Endometrium (tissue), 2 donors: ENCODE measurements at regions not wholly inside any gene's neighbourhood (a gene's known extent, or its start where the extent isn't known, plus 50 kb on each side); places are given as distances from the start of the nearest gene placed in this dataset.
"Not testable (repeated sequence)": the region's sequence is repeated elsewhere in the genome, so short reads cannot be mapped to it uniquely, and the experiment has no call there.

ENCODE experiments used
- FAIRE-seq: peaks from 2 replicates; lab custom pipeline; 2012; peaks lifted over from hg19 to GRCh38; lab: Jason Lieb, UNC
- donor health status: control.
- donor health status: control.

DNA sequence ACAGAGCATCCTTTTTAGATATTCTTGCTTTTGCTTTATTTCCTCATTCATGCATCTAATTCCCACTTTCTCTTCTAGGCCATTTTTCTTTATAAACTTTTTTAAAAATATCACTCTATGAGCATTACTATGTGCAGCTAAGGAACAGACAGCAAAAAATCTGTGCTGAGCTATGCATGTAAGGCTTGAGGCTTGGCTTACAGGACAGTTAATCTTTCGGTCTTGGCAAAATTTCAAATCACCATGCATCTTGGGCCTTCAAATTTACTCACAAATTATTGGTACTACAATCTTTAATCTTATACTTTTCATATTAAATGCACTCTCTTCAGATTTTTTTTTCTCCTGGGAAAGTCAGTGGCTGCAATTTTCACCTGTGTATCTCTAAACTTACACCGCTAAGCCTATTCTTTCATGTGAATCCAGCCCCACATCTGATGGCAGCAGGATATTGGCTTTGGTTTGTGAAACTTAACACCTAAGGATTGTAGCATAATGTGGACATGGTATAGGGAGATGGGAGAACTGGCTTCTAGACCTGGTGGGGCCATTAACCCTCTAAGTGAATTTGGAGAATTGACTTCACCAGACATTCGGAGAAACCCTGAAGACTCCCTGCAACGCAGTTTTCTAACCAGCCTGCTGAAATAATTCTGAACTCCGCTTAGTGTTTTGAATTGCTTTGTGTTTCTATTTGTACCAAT, 278.3 kb downstream of the SPRY1 start:
- FAIRE-seq: no peak

GRCh38 chr4:123675567-123675966, 279.0 kb downstream of the SPRY1 start:
- FAIRE-seq: no peak

- no peak for FAIRE-seq
Observed at GRCh38 chr4:123676071-123676889, 279.7 kb downstream of the SPRY1 start.

- no peak for FAIRE-seq
Observed at GRCh38 chr4:123676890-123677229, 280.3 kb downstream of the SPRY1 start.

DNA sequence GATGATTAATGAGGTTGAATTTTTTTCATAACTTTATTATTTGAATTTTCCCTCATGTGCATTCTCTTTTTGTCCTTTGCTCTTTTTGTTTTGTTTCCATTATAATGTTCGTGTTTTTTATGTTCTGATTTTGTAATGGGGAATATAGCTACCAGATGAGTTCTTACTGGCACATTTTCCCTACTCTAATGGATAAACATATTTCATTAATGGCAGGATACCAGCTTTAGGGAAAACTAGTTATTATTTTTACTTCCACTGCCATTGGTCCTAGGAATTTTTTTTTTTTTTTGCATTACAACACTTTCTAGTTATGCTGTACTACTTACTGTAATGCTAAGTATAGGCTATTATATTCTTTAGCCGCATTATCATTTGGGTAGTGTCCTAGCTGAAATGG, 286.3 kb downstream of the SPRY1 start:
- no peak for FAIRE-seq

GRCh38 chr4:123684937-123685336, 288.3 kb downstream of the SPRY1 start:
- not testable (repeated sequence) for FAIRE-seq

DNA sequence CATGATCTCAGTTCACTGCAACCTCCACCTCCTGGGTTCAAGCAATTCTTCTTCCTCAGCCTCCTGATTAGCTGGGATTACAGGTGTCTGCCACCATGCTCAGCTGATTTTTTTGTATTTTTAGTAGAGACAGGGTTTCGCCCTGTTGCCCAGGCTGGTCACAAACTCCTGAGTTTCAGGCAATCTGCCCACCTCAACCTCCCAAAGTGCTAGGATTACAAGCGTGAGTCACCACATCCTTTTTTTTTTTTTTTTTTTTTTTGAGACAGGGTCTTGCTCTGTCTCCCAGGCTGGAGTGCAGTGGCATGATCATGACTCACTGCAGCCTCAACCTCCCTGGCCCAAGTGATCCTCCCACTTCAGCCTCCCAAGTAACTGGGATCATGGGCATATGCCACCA, 298.9 kb downstream of the SPRY1 start:
- FAIRE-seq: not testable (repeated sequence)

DNA sequence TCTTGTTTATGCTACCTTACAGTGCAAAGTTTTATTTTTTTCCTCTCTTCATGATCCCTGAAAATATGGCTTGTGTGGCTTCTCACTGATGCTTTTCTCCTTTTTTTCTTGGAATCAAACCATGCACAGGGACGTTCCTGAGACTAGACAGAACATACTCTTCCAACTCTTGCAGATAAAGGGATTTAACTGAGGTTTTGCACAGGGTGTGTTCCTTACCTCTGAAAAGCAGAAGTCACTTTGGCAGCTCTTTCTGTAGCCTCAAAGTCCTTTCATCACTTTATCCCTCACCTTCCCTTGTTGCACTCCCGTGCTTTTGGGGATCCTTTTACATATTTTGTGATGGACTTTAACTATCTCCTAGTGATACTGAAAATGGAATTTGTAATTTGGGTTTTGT, 300.1 kb downstream of the SPRY1 start:
- FAIRE-seq: no peak

GRCh38 chr4:123698556-123698955, 302.0 kb downstream of the SPRY1 start:
- no peak for FAIRE-seq

- no peak for FAIRE-seq
Observed at GRCh38 chr4:123699880-123700771, 303.5 kb downstream of the SPRY1 start.

- peak; percentile 80 for FAIRE-seq
Observed at GRCh38 chr4:123701131-123701575, 304.6 kb downstream of the SPRY1 start.

DNA sequence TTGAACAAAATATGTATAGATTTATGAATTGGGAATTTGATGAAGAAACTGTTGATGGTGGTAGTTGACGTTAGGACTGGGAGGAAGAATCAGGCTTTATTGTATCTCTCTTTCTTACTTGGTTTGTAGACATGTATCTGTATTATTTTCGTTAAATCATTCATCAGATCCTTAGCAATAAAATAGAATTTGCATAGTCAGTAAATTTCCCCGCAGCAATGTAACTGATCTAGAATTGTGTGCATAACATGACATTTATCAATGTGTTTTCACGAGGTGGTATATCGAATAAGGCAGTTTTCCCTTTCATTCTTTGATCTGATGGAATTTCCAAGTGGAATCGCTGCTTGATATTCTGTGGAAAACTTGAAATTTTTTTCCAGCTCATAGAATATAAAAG, 308.8 kb downstream of the SPRY1 start:
- FAIRE-seq: no peak

DNA sequence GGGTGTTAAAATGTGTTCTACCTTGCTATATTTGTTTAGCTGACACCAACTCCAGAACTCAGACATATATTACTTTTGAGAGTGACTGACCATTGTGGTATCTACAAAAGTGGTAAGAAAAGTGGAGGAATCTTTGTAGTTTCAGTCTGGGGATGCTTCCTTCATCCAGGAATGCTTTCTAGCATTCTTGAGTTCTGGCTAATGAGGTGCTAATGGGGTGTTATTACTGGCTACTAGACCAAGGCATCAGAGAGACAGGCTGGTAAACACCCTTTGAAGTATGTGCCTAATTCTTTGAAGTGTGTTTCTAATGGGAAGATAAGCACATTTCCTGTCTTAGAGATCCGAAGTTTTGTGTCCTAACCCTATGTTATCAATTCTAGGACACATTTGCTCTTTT, 310.4 kb downstream of the SPRY1 start:
- no peak for FAIRE-seq

GRCh38 chr4:123708902-123709301, 312.3 kb downstream of the SPRY1 start:
- FAIRE-seq: no peak

DNA sequence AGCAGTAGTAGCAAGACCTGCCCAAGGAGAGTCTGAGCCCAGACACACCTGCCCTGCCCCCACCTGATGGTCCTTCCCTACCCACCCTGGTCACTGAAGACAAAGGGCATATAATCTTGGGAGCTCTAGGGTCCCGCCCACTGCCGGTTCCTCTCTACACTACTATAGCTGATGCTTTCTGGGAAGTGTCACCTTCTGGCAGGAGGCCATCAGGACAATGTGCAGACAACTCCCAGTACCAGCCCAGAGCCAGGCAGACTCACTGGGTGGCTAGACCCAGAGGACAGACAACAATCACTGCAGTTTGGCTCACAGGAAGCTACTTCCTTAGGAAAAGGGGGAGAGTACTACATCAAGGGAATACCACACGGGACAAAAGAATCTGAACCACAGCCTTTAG, 312.7 kb downstream of the SPRY1 start:
- FAIRE-seq: no peak

DNA sequence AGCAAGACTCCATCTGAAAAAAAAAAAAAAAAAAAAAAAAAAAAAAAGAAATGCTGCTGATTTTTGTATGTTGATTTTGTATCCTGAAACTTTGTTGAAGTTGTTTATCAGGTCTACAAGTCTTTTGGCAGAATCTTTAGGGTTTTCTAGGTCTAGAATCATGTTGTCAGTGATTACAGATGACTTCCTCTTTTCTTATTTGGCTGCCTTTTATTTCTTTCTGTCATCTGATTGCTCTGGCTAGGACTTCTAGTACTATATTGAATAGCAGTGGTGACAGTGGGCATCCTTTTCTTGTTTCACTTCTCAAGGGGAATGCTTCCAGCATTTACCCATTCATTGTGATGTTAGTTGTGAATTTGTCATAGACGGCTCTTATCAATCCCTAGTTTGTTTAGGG, 334.4 kb downstream of the SPRY1 start:
- FAIRE-seq: no peak

DNA sequence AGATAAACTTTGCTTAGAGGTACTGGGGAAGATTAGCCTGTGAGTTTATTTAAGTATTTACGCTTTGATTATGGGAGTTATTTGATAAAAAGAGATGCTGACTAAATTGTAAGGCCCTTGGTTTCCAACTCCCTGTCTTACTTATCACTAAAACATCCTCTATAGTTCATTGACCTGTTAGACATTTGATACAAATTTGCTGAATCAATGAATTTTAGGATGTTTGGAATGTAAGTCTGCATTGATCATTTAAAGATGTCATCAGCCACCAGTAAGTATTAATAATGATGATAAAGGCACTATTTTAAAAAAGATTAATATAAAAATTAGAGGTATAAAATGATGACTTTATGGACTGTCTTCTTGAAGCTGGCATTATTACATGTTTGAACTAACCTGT, 340.6 kb downstream of the SPRY1 start:
- FAIRE-seq: no peak

- no peak for FAIRE-seq
Observed at GRCh38 chr4:123739806-123740205, 343.2 kb downstream of the SPRY1 start.

- FAIRE-seq: peak; percentile 99
Observed at GRCh38 chr4:123740236-123740635, 343.6 kb downstream of the SPRY1 start.

- FAIRE-seq: no peak
Observed at GRCh38 chr4:123741906-123742305, 345.3 kb downstream of the SPRY1 start.

GRCh38 chr4:123743848-123744247, 347.3 kb downstream of the SPRY1 start:
- FAIRE-seq: peak; percentile 8

GRCh38 chr4:123744664-123745290, 348.2 kb downstream of the SPRY1 start:
- FAIRE-seq: no peak
